Esophagus muscularis mucosa (tissue), 3 donors: ENCODE measurements at regions not wholly inside any gene's neighbourhood (a gene's known extent, or its start where the extent isn't known, plus 50 kb on each side); places are given as distances from the start of the nearest gene placed in this dataset.

Experiments
- POLR2A ChIP-seq: fragments of 450-650 bp; IDR thresholded peaks from one replicate; pipeline ENCODE4 v1.6.1; 2017; ENCODE audit warnings: antibody characterized with exemption, moderate library complexity, mild to moderate bottlenecking, low read depth
- POLR2AphosphoS5 ChIP-seq, 2 donors: sonication (generic); formaldehyde crosslinking; IDR thresholded peaks; one replicate each; pipeline ENCODE4 v1.6.1; 2017; ENCODE audit warnings: antibody characterized with exemption in 2 of 2
- TF ChIP-seq, protein P1 (sequence below), 3 experiments: fragments of 200-600 bp in 2 of 3; fragments of 450-650 bp in 1 of 3; sonication (generic) in 2 of 3; IDR thresholded peaks; one replicate each; pipeline ENCODE4 v1.5.1; 2017 to 2019; ENCODE audit warnings: antibody characterized with exemption in 3 of 3, mild to moderate bottlenecking in 2 of 3, moderate library complexity in 1 of 3

DNA sequence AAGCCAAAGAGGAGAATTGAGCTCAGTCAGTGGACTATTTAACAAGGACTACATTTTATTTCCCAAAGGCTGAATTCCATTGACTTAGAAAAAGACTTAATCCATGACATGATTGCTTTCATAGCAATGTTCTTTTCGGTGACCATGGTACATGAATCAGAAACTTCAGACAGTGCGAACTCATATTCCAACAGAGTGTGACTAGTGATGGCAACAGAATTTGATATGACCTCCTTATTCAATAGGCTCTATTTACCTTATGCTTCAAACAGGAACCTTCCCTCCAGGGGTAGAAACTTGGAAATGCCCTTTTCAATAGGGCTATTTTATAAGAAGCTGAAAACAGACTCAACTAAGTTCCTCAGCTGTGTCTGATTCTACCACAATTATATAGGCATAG, 191.9 kb downstream of the RND3 start:
- TF ChIP-seq, protein P1, sequence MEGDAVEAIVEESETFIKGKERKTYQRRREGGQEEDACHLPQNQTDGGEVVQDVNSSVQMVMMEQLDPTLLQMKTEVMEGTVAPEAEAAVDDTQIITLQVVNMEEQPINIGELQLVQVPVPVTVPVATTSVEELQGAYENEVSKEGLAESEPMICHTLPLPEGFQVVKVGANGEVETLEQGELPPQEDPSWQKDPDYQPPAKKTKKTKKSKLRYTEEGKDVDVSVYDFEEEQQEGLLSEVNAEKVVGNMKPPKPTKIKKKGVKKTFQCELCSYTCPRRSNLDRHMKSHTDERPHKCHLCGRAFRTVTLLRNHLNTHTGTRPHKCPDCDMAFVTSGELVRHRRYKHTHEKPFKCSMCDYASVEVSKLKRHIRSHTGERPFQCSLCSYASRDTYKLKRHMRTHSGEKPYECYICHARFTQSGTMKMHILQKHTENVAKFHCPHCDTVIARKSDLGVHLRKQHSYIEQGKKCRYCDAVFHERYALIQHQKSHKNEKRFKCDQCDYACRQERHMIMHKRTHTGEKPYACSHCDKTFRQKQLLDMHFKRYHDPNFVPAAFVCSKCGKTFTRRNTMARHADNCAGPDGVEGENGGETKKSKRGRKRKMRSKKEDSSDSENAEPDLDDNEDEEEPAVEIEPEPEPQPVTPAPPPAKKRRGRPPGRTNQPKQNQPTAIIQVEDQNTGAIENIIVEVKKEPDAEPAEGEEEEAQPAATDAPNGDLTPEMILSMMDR (IDR thresholded peaks at IDR 0.05) = no peak
- TF ChIP-seq POLR2AphosphoS5 (IDR thresholded peaks at IDR 0.05) = no peak
- TF ChIP-seq POLR2A = no peak
